ENCODE measurements at regions not wholly inside any gene's neighbourhood (a gene's known extent, or its start where the extent isn't known, plus 50 kb on each side); places are given as distances from the start of the nearest gene placed in this dataset.

DNA sequence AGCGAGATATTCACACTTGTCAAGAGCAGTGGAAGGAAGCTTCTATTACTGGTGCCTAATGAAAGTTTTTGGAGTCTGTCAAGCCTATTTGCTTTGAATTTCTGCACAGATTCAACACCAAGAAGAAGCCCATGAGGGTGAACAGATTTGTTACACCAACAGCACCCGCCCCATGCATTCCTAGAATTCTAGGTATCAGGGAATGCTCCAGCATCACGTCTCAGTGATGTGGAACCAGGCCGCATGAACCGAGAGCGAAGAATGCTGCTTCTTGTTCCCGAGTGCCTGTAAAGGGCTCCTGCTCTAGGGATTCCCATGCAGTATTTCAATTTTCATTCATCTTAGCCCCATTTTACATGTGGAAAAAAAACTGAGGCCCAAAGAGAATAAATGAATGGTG, 69.7 kb downstream of the KCNF1 start:
- ATAC-seq = no peak
- WGBS, 2 donors (ENCODE audit: low coverage in 1 of 2) = 81 to 96% methylated on average over 3 to 5 of the region's 7 CpGs
- no peaks in the 10 kb centered on the region for H3K4me1 ChIP-seq
- H3K36me3 ChIP-seq = no peaks in the 10 kb centered on the region
- no peak overlapping the region for H3K27ac ChIP-seq
- no peaks in the 10 kb centered on the region for H3K9me3 ChIP-seq
- H3K27me3 ChIP-seq = peaks cover 32% of the 10 kb centered on the region
- no peak for TF ChIP-seq EP300 (IDR thresholded peaks at IDR 0.05)
- no peak for TF ChIP-seq POLR2AphosphoS5 (IDR thresholded peaks at IDR 0.05)
- no peak for TF ChIP-seq POLR2A (IDR thresholded peaks at IDR 0.05)
- TF ChIP-seq, protein P1, sequence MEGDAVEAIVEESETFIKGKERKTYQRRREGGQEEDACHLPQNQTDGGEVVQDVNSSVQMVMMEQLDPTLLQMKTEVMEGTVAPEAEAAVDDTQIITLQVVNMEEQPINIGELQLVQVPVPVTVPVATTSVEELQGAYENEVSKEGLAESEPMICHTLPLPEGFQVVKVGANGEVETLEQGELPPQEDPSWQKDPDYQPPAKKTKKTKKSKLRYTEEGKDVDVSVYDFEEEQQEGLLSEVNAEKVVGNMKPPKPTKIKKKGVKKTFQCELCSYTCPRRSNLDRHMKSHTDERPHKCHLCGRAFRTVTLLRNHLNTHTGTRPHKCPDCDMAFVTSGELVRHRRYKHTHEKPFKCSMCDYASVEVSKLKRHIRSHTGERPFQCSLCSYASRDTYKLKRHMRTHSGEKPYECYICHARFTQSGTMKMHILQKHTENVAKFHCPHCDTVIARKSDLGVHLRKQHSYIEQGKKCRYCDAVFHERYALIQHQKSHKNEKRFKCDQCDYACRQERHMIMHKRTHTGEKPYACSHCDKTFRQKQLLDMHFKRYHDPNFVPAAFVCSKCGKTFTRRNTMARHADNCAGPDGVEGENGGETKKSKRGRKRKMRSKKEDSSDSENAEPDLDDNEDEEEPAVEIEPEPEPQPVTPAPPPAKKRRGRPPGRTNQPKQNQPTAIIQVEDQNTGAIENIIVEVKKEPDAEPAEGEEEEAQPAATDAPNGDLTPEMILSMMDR (IDR thresholded peaks at IDR 0.05) = no peak
- H3K4me3 ChIP-seq = no peak overlapping the region

DNA sequence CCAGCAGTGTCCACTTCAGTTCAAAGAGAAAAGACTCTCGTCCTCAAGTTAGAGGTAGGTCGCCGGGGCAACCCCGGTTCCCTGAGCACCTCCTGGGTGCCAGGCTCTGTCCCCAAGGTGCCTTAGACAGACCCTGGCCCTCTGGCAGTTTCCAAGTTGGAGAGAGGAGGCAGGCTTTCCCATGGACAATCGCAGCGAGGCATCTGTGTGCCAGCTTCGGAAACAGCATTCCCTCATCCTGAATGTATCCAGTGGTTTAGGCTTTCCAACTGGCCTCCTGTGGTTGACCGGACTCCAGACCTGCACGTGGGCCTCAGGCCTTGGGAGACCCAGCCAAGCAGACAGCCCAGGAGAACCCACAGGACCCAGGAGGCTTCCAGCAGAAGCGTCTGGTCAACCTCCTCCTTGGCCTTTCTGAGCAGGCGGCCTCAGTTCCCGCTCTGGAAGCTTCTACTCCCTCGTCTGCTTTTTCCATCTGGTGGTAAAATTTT, 70.3 kb downstream of the KCNF1 start:
- ATAC-seq = no peak
- WGBS, 2 donors (ENCODE audit: low coverage in 1 of 2) = 70 to 94% methylated on average over 6 to 10 of the region's 13 CpGs
- Histone ChIP-seq H3K4me3 (no peak overlapping the region), H3K36me3 (no peaks in the 10 kb centered on the region), H3K9me3 (no peaks in the 10 kb centered on the region), H3K27me3 (peaks cover 32% of the 10 kb centered on the region), H3K27ac (no peak overlapping the region), H3K4me1 (no peaks in the 10 kb centered on the region)
- TF ChIP-seq, protein P1 (IDR thresholded peaks at IDR 0.05) = no peak
- no peak for TF ChIP-seq POLR2AphosphoS5 (IDR thresholded peaks at IDR 0.05)
- no peak for TF ChIP-seq POLR2A (IDR thresholded peaks at IDR 0.05)
- TF ChIP-seq EP300 (IDR thresholded peaks at IDR 0.05) = no peak

DNA sequence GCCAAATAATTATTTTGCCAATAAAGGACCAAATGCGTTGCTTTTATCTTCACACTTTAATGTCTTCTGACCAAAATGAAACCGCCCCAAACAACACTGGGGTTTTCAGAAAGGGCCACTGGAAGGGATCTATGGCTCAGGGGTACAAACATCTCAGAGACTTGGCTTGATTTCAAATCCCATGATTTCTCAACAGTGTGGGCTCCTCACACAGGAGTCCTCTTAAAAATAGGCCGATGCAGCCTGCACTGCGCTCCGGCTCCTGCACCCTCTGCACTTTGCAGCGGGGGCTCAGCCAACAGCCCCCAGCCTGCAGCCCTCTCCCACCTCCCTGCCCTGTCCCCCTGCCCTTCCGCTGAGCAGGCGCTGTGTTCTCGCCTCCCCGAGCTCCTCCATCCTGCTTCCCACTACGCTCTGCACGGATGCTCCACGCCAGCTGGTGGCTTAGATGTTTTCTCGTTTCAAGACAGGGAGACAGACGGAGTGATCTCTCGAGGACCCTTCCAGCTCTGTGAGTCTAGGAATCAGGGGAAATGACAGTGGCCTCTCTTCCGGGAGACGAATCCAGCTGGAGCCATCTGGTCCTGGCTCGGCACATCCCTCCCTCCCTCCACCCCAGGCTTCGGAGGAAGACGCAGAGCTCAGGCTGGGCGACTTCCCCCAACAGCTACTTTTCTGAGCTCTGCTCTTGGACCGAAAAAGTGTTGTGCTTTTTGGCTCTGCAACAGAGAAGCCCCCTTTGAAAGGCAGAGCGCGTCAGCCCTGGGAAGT, 71.4 kb downstream of the KCNF1 start:
- Histone ChIP-seq H3K9me3 (no peaks in the 10 kb centered on the region), H3K4me1 (no peaks in the 10 kb centered on the region), H3K27me3 (peaks cover 27% of the 10 kb centered on the region), H3K36me3 (no peaks in the 10 kb centered on the region), H3K27ac (peak overlapping the region in 2 of 4 donors; percentile 19 to 22), H3K4me3 (peak overlapping the region in 1 of 2 donors; percentile 5)
- peak; percentile 45 for ATAC-seq
- TF ChIP-seq POLR2A (IDR thresholded peaks at IDR 0.05) (no peak), EP300 (IDR thresholded peaks at IDR 0.05) (no peak), POLR2AphosphoS5 (IDR thresholded peaks at IDR 0.05) (no peak)
- TF ChIP-seq, protein P1 (IDR thresholded peaks at IDR 0.05) = no peak
- 78% methylated on average over 2 of the region's 25 CpGs; no CpG with 5 or more reads in 1 of the 2 donors for WGBS, 2 donors (ENCODE audit: low coverage in 1 of 2)

DNA sequence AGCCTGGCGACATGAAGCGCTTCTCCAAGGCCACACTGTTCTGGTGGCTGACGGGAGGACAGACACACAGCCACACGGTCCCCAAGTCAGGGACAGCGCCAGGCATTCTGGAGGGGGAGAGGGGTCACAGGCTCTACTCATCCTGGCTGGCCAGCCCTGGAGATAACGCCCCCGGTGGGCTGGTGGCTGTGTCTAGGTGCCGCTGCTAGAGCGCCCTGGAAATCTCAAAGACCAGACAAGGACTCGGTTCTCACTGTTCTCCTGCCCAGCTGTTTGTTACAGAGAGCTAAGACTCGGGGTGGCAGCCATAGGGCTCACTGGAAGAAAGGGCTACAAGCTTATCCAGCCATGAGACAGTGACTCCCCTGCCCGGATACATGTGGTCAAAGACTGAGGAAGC, 72.0 kb downstream of the KCNF1 start:
- H3K27me3 ChIP-seq = peaks cover 21% of the 10 kb centered on the region
- TF ChIP-seq, protein P1 (IDR thresholded peaks at IDR 0.05) = no peak
- TF ChIP-seq POLR2AphosphoS5 (IDR thresholded peaks at IDR 0.05) (no peak), EP300 (IDR thresholded peaks at IDR 0.05) (no peak), POLR2A (IDR thresholded peaks at IDR 0.05) (no peak)
- H3K4me1 ChIP-seq = no peaks in the 10 kb centered on the region
- peak overlapping the region in 2 of 4 donors; percentile 19 to 22 for H3K27ac ChIP-seq
- H3K36me3 ChIP-seq = no peaks in the 10 kb centered on the region
- H3K9me3 ChIP-seq = no peaks in the 10 kb centered on the region
- ATAC-seq = no peak
- peak overlapping the region in 1 of 2 donors; percentile 5 for H3K4me3 ChIP-seq
- WGBS, 2 donors (ENCODE audit: low coverage in 1 of 2) = 71 to 72% methylated on average over 1 to 2 of the region's 12 CpGs

Data from gastroesophageal sphincter (tissue), 4 donors.